Putamen (tissue), 1 donor: ENCODE measurements at regions not wholly inside any gene's neighbourhood (a gene's known extent, or its start where the extent isn't known, plus 50 kb on each side); places are given as distances from the start of the nearest gene placed in this dataset.

Experiments
- DNase-seq: peaks from one replicate; pipeline ENCODE4 v3.0.0-alpha.2; 2016; ENCODE audit warnings: low spot score

DNA sequence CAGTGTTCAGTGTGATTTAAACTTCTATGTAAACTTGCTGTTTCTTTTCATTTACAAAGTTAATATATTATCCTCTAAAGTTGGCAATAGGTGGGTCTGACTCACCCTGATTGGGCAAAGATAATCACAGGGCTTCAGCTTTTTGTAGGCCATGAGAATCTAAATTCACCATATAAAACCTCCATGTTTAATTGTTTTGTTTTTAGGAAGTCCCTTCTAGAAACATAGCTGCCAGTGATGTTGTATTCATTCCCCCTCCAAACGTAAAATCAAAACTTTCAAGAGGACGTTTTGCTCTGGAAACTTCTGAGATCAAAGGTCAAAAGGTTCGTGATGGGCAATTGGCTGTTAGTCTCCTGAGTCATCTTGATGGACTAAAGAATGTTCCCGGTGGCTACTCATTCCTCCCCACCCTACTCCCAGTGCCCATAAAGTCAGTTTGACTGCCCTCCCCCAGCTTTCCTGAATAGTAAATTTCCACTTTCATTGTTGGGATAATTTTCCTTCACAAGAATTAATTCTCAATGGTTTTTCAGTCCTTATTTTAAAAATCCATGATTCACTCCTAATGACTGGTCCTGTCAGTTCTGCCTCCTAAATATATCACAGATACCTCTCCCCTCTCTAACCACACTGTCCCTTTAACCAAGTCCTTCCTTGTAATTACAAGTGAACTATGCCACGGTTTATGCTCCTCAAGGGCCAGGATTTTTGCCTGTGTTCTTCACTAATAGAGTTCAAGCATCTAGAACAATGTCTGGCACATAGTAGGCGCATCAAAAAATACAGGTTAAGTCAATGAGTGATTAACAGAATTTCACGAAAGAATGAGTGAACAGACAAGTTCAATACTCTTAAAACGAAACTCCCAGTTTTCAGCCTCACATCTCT, 164.4 kb upstream of the VRK2 start:
- no peak for DNase-seq

DNA sequence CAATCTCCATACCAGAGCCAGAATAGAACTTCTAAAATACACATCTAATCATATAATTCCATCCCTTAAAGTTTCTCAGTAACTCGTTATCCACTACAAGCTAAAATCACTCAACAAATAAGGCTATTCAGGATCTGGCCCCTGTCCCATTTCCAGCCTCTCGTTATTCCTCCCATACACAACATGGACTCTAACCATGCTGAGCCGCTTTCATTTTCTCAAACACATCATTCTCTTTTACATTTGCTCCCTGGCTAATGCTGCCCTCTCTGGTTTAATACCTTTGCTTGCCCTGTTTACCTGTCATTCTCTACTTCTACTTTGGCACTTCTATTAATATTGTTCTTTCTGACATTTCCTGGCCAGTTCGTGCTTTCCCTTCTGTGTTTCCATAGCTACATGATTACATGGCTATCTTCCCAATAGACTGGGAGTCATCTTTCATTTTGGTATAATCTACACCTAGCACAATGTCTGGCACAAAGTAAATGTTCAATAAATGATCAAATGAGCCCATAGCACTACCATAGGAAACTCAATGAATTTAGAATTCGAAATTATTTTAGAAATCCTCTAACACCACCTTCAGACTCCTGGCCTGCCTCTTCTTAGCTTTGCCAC, 163.6 kb upstream of the VRK2 start:
- no peak for DNase-seq

DNA sequence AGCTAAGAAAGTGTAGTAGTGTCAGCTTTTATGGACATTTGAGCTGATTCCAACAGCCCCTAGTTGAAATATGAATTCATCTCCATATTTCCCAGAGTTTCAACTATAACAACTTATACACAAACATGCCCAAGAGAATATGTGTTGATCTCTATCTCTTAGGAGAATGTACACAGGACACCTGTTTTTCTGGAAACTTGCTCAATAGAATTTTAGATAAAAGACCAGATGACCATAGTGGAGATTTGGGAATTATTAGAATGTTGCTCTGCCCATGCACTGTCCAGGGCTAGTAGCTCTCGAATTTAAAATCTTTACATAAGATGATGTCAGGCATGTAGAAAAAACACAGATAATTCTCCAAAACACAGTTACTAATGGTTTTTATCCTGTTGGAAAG, 162.3 kb upstream of the VRK2 start:
- DNase-seq = no peak

DNA sequence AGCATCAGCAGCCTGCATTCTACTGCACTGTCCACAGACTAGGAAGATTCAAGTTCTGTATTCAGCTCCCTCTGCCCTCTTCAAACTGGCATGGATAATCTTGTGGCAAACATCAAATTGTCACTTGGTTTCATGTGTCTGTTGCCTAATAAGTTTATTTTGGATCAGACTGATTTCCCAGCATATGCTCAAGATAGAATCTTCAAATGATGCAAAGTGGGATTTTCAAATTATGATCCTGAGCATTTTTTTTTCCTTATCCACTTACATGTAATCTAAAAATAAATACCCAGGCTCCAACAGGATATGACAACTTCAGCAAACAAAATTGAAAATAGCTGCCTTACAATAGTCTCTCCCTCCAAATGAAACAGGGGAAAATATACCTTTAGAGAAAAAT, 160.9 kb upstream of the VRK2 start:
- DNase-seq = no peak

DNA sequence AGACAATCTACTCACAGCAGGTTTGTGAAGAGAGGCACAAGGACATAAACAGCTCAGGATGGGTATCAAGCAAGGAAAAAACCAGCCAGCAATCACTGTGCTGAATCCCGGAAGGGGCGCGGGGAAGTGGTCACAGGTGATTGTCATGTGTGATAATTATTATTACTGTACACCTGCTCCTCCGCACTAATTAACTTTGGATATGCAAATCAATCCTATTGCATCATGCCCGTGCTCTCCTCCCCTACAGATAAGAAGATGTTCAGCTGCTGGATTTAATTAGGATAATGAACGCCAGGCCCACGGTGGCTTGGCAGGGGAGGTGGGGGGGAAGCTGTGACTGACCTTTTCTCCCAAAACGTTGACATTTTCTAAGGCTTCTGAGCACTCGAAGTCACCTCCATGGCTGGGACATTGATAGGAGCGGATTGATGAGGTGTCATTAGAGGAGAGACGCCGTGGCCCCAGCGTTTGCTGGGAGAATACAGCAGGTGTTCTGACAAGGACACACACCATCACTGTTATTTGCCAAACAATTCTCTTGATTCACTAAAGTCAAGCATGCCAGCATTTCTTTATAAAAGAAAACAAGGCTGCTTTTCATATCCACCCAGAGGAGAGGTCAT, 160.3 kb upstream of the VRK2 start:
- DNase-seq = no peak

DNA sequence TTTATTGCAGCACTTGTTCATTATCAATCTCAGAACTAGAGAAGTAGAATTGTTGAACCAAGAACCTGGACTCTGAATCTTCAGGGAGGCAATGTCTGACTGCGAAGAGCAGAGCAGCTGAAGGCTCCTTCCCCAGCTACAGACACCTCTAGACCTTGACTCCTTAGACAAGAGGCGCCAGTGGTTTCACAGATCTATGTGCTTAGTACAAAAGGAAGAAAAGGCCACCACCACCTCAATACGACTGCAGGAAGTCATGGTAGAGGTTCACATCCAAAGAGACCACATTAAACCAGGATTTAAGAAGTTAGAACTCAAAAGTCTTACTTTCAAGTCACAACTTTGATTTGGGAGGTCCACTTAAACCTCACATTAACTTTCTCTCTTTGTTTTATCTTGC, 158.1 kb upstream of the VRK2 start:
- DNase-seq = no peak

DNA sequence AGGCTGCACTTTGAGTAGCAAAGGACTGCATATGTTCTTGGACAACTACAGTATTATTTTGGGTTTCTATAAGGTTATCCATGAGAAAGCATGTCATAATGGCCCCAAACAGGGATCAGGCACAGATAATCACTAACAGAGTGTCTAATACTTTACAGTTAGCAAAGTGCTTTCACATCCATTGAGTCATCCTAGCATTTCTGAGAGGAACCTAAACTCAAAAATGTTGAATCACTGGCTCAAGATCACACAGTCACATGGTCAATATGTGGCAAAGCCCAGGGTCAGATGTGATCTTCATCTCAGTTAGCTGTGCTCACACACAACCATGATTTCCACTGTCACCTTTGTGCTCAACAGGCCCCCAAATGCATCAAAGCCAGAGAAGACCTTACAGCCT, 156.1 kb upstream of the VRK2 start:
- DNase-seq = no peak

DNA sequence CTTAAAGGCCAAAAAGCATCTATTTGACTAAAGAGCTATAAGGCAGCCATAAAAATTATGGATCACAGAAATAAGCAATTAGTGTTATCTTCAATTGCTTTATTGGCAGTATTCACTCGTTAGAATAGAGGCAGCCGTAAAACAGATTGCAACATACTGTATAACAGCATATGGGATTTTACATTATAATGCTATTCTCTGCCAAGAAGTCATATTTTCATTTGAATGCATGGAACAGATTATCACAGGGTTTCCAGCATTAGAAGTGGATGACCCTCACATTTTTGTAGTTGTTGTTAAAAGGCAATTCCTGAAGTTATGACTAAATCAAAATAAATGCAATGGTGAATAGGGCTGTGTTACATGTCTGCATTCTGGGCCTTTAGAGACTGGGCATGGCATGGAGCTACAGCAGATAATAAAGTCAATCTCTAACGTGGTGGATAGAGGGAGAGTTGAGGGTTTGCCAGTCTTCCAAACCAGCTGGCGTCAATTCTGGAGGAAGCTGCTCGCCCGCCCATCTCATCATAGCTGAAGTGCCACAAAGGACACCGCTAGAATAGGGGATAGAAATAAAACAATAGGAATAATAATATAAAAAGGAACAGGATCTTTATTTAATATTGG, 155.4 kb upstream of the VRK2 start:
- DNase-seq = no peak

DNA sequence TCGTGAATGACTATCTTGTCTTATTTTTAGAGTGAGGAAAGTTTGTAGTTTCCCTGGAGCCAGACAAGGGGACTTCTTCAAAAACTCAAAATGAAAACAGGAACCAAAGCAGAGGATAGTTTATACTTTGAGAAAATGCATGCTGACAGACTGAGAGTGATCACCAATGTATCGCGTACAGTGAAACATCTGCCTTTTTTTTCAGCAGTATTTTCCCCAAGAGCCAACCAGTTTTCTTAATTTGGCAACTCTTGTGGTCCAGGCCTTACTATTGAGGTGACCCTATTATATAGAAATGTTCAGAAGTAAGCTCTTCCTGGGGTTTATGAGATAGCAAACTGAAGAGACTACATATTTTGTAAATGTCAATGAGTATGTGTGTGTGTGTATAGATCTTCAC, 153.7 kb upstream of the VRK2 start:
- no peak for DNase-seq

DNA sequence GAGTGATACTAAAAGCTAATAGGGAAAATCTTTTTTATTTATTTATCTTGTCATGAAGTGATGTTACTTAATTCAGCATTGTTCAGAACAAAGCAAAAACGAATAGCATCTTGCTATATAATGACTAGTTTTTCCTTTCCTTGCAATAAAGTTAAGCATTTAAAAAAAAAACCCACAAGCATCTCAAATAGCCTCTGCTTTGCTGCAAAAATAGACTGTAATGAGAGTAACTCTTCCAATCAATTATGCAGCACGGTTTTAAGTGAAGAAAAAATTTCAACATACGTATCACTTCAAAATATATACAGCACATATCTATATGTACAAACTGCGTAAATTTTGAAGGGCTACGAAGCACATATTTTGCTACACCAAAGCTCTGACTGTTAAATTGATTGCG, 153.3 kb upstream of the VRK2 start:
- no peak for DNase-seq

DNA sequence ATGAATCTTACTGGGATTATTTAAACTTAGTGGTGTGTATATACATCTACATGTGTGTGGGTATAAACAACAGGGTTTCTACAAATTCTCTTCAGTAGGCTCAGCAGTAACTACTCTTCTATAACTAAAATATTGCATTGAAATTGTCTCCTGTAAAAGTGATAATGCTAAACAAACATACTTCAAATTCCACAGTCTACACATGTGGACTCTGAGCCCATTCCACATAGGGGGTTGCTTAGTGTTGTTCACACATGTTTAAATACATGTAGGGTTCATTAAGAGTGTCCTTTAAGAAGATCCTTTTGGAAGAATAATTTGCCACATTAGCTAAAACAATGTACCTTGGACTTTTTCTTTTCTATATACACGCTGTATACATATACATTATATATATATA, 152.8 kb upstream of the VRK2 start:
- no peak for DNase-seq

DNA sequence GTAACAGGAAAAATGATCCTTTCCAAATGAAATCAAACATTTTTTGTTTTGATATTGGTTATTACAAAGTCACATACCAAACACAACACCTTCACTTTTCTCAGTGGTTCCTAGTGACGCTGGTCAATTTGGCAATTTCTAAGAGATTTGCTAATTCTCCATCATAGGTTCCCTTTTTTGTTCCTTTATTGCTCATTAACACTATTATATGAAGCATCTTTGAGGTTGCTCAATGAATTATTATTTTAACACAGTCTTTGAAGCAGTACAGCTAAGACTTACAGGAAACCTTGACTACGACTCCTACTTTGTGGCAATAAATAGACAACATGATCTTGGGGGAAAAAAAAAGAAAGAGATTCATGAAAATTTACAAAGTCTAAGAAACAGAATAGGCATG, 152.2 kb upstream of the VRK2 start:
- DNase-seq = no peak

DNA sequence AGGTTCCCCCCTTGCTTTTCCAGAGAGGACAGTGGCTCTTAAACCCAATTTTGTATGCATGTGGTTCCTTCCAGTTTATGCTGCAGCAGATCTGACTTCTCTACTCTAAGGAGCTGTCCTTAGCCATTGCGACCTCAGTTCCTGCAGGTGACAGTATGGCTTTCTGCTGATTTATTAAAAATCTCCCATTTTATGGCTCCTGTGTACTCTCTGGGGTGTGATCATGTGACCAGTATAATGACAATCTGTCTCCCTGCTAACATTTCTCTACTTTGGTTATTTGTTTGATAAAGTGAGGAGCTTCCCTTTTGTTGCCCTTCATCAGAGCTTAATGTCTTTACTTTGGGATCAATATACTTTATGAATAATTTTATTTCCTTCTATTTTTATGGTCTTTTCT, 148.7 kb upstream of the VRK2 start:
- DNase-seq = no peak

DNA sequence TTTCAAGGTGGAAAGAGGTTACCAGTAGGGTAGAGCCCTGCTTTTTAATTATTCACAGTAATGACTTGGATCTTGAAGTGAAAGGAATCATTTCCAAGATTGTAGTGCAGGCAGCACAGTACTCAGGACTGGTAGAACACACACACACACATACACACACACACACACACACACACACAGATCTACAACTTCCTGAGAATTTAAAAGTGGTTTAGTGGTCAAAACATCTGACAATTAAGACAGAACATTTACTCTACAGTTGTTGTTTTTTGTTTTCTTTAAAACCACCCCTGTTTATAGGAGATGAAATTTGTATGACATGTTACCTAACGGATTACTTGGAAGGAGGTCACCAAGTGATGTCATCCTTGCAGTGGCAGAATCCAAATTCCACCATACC, 146.7 kb upstream of the VRK2 start:
- no peak for DNase-seq

DNA sequence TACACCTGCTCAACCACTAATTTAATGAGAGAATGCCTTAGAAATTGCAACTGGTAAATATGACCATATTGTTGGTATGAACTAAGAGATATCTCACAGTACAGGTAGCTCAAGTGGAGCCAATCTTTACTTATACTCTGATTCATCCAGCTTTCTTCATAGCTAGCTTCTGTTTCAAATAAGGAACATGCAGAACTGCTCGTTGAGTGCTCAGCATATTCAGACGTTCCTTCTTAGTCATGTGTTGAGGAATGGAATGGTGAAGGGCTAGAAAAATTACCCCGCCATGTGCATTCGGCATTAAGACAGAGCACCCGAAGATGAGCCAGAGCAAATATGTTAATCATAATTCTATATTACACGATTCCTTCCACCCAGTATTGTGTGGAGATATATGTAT, 144.0 kb upstream of the VRK2 start:
- DNase-seq = no peak

DNA sequence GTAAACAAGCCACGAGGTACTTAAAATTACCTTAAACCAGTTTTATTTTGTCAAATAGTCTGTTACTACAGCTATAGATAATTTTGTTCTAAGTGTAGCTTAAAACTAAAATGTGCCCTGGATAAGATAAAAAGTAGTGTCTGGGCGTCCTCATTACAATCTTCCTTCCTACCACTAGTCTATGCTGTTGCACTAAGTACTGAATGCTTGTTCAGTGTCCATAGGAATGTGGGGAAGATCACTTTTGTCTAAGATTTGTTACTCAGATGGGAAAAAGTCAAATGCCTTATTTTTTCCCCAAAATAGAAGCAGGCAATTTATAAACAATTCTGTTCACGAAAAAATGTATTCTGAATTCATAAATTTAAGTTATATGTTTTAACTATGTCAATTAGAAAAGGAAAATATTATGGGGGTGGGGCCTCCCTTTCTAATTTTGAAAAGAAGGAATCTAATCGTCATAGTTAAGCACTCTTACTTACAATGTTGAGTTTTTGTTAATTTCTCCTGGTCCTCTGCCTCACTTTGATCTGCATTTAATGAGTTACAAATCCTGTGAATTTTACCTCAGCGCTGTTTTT, 140.4 kb upstream of the VRK2 start:
- peak; percentile 78 for DNase-seq

DNA sequence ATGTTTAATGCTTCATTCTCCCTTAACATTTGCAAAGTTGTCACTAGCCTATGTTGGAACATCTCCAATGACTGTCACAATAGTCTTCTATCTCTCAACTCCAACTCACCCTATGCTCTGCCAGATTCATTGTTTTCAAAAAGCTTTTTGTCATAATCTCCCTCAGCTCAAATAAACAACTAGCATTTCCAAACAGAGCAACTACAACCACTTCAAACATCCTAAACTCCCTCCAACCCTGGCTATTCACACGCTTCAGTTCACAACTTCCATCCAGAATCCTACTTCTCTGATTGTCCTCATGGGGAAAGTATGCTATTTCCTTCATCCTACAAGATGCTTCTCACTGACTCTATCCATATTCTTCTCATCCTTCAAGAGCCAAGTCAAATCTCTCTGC, 139.2 kb upstream of the VRK2 start:
- peak; percentile 88 for DNase-seq

DNA sequence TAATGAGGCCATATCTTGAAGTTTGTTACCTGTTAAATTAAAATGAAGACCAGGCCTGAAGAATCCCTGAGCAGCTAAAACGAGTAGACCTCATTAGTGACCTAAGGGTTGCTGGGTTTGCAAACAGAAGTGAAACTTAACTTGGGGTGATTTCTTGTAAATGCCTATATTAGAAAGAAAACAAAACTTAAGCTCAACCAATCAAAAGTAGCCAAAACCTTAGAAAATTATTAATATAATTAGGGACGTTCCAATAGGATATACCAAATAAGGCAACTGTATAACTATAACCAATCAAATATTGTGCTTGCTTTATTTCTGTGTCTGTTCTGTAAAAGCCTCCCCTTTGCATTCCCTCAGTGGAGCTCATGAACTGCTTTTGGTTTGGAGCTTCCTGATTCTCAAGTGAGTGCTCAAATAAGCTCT, 137.9 kb upstream of the VRK2 start:
- no peak for DNase-seq

DNA sequence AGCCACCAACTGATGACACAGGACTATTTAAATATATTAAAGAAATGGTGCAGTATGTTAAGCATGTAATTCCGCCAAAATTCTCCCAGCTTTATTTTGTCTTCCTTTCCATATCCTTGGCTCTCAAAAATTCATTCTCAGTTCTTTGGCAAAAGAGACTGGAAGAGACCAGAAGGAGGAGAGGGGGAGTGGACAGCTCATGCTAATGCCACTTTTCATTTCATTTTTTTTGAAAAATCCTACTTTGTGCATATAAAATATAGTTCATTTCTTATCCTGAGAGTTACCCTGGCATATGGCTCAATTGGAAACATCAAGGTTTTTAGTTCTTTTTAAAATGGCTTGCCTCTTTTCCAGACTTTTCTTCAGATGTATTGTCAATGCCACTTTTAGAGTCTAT, 128.5 kb upstream of the VRK2 start:
- no peak for DNase-seq

DNA sequence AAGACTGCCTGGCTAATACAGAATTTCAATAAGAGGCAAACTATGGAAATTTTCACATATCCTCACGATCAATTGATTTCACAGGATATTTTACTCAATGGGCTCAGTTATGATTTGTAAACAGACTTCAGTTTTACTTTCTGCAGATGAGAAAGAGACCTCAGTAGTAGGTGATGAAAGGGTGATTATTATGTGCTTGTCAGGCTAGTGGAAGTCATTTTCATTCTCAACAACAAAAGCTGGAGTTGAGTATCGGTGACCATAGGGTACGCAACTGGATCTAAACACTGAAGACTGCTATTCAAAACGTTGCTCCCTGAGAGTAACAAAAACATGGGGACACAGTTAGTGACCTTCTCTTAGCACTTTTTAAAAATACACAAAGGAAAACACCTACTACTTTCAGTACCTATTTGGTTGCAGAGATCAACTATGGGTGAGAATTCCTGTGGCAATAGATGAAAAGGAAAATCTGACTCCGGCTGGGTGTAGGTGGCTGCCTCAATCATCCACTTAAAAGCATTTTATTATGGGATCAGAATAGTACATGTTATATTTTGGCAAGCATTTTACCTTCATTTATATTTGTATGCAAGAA, 126.2 kb upstream of the VRK2 start:
- DNase-seq = no peak

DNA sequence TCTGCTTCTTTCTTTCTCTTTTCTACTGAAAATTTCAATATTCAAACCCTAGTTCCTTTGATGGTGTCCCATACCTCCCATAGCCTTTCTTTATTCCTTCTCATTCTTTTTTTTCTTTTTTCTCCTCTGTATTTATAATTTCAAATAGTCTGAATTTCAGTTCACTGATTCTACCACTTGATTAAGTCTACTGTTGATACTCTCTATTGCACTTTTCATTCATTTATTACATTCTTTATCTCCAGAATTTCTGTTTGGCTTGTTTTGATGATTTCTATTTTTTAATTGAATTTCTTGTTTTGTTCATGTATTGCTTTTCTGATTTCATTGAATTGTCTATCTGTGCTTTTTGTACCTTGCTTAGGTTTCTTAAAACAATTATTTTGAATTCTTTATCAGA, 111.9 kb upstream of the VRK2 start:
- no peak for DNase-seq

DNA sequence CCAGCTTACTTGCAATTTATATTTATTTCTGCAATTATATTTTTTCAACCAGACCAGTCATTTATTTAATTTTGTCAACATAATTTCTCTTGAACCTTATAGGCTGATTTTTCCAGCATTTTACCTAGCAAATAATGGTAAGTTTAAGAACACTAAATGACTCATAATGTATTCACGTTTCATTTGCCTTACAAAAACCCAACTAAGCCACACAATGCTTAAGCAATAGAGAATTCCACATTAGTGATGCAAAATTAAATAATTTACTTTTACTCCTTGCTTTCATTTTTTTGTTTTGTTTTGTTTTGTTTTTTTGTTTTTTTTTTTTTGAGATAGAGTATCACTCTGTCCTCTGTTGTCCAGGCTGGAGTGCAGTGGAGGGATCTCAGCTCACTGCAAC, 110.4 kb upstream of the VRK2 start:
- DNase-seq = no peak
